ENCODE measurements at regions not wholly inside any gene's neighbourhood (a gene's known extent, or its start where the extent isn't known, plus 50 kb on each side); places are given as distances from the start of the nearest gene placed in this dataset.

- TF ChIP-seq ARID4B (CRISPR knock-in tag; IDR thresholded peaks at IDR 0.05; ENCODE audit: borderline replicate concordance) (no peak), FOXP4 (CRISPR knock-in tag; IDR thresholded peaks at IDR 0.05) (no peak), JAZF1 (CRISPR knock-in tag; IDR thresholded peaks at IDR 0.05) (no peak), SMAD3 (CRISPR knock-in tag; IDR thresholded peaks at IDR 0.05; ENCODE audit: borderline replicate concordance) (no peak), STAT6 (CRISPR knock-in tag; conservative IDR thresholded peaks at IDR 0.05; ENCODE audit: low read depth) (no peak), SP1 (CRISPR knock-in tag; conservative IDR thresholded peaks at IDR 0.05) (no peak), NFATC4 (CRISPR knock-in tag; IDR thresholded peaks at IDR 0.05) (no peak), ZNF532 (CRISPR knock-in tag; IDR thresholded peaks at IDR 0.05; ENCODE audit: borderline replicate concordance) (no peak), ERG (CRISPR knock-in tag; IDR thresholded peaks at IDR 0.05) (no peak)
Measured at GRCh38 chr13:109383683-109384082, 402.7 kb downstream of the IRS2 start (continued).

GRCh38 chr13:109381546-109382180 lies 404.7 kb downstream of the IRS2 start:
- CTCF ChIA-PET, result no interaction called here
- H3K4me3 Mint-ChIP-seq, result no peak overlapping the region
- DNase-seq (ENCODE audit: low spot score) (no peak), ATAC-seq (no peak)
- H3K27me3 Mint-ChIP-seq (ENCODE audit: low read depth), result no peaks in the 10 kb centered on the region
- no peaks in the 10 kb centered on the region for H3K4me1 Mint-ChIP-seq
- H3K9me3 Mint-ChIP-seq, result no peaks in the 10 kb centered on the region
- H3K27ac Mint-ChIP-seq, result no peak overlapping the region
- H3K36me3 Mint-ChIP-seq, result no peaks in the 10 kb centered on the region
- POLR2A ChIA-PET, result no interaction called here
- TF ChIP-seq ARID4B (CRISPR knock-in tag; IDR thresholded peaks at IDR 0.05; ENCODE audit: borderline replicate concordance) (no peak), ETV6 (CRISPR knock-in tag; IDR thresholded peaks at IDR 0.05) (no peak), ZNF671 (CRISPR knock-in tag; IDR thresholded peaks at IDR 0.05) (no peak), CBFB (CRISPR knock-in tag; IDR thresholded peaks at IDR 0.05; ENCODE audit: low read depth) (no peak), ESRRA (CRISPR knock-in tag; IDR thresholded peaks at IDR 0.05; ENCODE audit: borderline replicate concordance) (no peak), MXD4 (CRISPR knock-in tag; IDR thresholded peaks at IDR 0.05; ENCODE audit: borderline replicate concordance) (no peak), ZNF396 (CRISPR knock-in tag; IDR thresholded peaks at IDR 0.05; ENCODE audit: borderline replicate concordance) (no peak), KAT7 (CRISPR knock-in tag; IDR thresholded peaks at IDR 0.05; ENCODE audit: borderline replicate concordance) (no peak)
